ENCODE measurements at regions not wholly inside any gene's neighbourhood (a gene's known extent, or its start where the extent isn't known, plus 50 kb on each side); places are given as distances from the start of the nearest gene placed in this dataset.
"Not testable (repeated sequence)": the region's sequence is repeated elsewhere in the genome, so short reads cannot be mapped to it uniquely, and the experiment has no call there.

GRCh38 chr4:103998756-103999155 is 279.0 kb upstream of the TACR3 start:
- DNase-seq (ENCODE audit: low read depth) = no peak

GRCh38 chr4:103996637-103997036 is 276.9 kb upstream of the TACR3 start:
- no peak for DNase-seq (ENCODE audit: low read depth)

DNA sequence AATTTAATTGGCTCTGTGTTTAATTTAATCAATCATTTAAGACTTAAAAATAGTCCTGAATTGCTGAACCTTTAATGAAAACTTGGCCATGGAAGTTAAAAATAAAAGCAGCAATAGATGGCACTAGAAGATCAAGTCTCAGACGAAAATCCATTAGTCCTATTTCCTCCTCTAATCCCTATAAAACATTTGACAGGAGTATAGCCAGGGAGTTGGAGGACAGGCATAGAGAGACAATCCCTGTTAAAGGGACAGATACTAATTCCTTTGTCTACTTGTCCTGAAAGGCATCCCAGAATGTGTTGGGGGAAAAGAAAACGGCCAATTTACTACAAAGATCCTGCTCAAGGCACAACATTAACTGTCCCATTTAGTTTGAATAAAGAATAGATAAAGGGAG is 276.3 kb upstream of the TACR3 start:
- DNase-seq (ENCODE audit: low read depth) = no peak

DNA sequence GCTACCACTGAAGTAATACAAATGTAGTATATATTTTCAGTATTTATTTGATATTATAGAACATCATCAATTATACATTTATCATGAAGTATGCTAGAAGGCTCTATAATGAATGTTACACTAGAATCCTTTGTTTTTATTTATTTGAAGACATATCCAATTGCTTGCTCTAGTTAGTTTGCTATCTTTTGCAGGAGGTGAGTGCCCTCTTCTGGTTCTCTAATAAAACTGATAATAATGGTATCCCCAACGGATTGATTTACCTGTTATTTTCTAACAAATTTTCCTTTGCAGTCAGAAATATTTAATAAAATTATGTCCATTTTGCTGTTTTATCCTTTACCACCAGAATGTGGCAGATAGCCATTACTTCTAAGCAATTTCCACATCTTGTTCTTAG is 274.3 kb upstream of the TACR3 start:
- DNase-seq (ENCODE audit: low read depth) = no peak

DNA sequence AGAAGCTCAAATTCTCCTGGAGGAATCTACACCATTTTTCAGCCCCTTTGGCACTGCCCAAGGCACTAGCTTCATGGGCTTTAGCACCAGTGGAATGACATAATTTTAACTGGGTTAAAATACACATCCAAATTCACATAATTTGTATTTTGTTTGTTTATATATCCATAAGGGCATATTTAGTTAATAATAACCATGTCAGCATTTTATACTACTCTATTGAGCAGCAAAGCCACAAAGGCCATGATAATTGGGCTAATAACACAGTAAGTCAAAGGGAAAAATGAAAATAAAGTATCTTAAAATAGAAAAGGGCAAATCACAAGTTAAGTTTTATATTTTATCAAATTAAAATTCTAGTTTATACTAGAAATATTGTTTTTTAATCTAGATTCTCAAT is 262.7 kb upstream of the TACR3 start:
- no peak for DNase-seq (ENCODE audit: low read depth)

DNA sequence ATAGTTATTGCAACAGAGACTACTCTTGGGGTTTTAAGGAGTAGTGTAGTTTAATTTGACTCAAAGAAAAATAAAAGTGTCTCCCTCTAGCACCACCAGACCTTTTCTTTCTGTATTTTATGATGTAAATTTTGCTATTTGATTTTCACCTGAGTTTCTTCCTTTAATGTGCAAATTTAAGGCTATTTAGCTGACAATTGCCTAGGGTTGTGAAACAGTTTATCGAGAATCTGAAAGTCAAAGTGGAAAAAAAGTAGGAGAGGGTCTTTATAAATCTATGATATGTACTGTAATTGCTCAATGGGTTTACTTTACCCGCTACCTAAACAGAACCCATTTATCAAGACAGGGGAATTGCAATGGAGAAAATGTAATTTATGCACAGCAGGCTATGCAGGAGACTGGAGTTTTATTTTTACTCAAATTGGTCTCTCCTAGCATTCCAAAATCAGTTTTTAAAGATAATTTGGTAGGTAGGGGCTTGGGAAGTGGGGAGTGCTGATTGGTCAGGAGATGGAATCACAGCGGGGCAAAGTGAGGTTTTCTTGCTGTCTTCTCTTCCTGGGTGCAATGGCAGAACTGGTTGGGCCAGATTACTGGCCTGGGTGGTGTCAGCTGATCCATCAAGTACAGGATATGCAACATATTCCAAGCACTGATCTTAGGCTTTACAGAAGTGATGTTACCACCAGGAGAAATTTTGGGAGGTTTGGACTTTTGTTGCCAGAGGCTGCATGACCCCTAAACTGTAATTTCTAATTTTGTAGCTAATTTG is 228.6 kb upstream of the TACR3 start:
- DNase-seq (ENCODE audit: low read depth) = no peak

DNA sequence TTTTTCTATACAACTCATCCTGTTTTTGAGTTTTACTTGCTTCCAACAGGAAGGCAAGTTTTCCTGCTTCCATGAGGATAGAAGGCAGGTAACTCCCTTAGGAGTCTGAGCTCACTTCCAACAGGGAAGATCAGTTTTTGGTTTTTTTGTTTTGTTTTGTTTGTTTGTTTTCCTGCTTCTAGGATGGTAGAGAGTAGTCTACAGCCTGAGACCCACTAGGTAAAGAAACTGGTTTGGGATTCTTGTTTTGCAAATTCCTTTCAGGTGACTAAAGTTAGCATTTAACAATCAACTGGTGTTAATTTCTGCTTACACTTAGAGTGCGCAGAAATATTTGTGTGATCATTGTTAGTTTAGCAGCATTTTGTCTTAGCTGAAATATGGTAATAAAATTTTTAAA is 227.8 kb upstream of the TACR3 start:
- DNase-seq (ENCODE audit: low read depth) = no peak

GRCh38 chr4:103946621-103947268 is 227.0 kb upstream of the TACR3 start:
- not testable (repeated sequence) for DNase-seq (ENCODE audit: low read depth)

- DNase-seq (ENCODE audit: low read depth) = no peak
Observed at GRCh38 chr4:103938488-103938887, 218.7 kb upstream of the TACR3 start.

DNA sequence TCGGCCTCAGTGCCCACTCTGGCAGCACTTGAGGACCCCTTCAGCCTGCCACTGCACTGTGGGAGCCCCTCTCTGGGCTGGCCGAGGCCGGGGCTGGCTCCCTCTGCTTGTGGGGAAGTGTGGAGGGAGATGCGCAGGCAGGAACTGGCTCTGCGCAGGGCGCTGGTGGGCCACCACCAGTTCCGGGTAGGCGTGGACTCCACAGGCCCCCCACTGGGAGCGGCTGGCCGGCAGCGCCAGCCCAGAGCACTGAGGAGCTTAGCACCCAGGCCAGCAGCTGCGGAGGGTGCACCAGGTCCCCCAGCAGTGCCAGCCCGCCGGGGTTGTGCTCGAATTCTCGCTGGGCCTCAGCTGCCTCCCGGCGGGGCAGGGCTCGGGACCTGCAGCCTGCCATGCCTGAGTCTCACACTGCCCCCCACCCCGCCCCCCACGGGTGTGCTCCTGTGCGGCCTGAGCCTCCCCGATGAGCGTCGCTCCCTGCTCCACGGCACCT is 216.9 kb upstream of the TACR3 start:
- no peak for DNase-seq (ENCODE audit: low read depth)

- DNase-seq (ENCODE audit: low read depth) = peak; percentile 9
Observed at GRCh38 chr4:103934178-103934789, 214.5 kb upstream of the TACR3 start.

DNA sequence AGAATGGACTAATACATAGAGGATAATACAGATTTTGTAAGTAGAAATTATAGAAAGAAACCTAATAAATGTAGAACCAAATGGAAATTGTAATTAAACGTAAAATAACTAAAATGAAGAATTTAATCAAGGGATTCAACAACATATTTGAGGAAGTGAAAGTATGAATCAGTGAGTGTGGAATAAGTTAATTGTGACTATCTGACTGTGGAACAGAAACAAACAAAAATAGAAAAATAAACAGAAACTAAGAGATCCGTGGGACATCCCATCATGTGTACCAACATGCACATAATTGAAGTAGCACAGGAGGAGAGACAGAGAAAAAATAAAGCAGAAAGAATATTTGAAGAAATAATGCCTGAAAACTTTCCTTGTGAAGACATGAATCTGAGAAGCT is 208.6 kb upstream of the TACR3 start:
- DNase-seq (ENCODE audit: low read depth) = no peak

DNA sequence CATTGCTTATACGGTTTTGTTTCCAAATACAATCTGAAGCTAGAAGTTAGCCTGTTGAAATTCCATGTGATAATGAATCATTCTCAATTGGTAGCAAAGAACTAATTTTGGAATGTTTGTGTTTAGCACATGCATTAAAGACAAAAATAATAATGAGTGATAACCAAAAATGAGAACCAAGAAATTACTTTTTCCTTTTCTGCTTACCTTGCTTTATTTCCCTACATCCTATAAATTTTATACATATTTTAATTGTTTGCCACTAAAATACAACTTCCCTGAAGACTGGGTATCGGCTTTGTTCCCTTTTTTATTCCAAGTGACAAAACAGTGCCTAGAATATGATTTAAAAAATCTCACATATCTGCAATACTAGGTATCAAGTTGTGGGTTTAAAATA is 203.8 kb upstream of the TACR3 start:
- DNase-seq (ENCODE audit: low read depth) = no peak

- DNase-seq (ENCODE audit: low read depth) = no peak
Observed at GRCh38 chr4:103918214-103918613, 198.4 kb upstream of the TACR3 start.

GRCh38 chr4:103915224-103915869 is 195.6 kb upstream of the TACR3 start:
- DNase-seq (ENCODE audit: low read depth) = peak; percentile 2

DNA sequence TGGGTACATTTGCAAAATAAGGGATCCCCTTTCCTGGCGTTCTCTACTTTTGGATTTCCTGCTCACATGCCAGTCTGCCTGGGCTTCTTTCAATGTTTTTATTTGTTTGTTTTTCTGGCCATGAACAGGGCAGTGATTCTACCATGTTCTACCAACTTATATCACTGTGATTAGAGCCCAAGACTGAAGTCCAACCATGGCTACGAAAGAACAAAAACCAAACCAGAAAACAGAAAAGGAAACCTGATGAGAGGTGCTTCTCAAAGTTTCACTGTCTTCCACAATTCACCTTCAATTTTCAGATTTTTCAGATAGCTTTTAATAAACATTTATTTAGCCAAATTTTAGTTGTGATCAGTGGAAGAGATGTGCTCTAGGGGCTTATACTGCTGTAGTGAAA is 187.6 kb upstream of the TACR3 start:
- DNase-seq (ENCODE audit: low read depth) = no peak

DNA sequence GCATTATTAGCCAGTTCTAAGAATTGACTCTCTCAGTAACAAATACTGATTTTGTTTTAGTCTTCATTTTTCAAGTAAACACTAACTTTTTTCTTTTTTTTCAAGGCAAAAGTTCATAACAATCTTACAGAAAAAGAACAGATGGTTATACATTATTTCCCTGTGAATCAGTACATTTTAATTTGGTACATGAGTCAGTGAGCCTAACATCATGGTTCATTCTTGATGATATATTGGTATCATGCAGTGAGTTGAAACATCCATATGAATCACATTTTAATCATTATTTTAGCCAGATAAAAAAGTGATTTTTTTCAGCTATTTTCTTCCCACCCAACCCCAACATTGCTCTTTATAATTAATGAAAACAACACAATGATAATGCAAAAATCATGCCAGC is 184.3 kb upstream of the TACR3 start:
- no peak for DNase-seq (ENCODE audit: low read depth)

DNA sequence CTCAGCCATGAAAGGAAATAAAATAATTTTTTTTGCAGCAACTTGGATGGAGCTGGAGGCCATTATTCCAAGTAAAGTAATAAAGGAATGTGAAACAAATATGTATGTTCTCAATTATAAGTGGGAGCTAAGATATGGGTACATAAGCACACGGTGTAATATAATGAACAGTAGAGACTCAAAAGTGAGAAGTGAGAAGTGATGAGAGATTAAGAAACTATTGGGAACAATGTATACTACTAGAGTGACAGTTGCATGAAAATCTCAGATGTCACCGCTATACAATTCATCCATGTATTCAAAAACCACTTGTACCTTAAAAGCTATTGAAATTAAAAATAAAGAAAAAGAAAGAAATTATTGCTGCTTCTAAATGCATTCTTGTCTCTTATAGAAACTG is 182.9 kb upstream of the TACR3 start:
- DNase-seq (ENCODE audit: low read depth) = no peak

- no peak for DNase-seq (ENCODE audit: low read depth)
Observed at GRCh38 chr4:103895876-103896465, 176.2 kb upstream of the TACR3 start.

- no peak for DNase-seq (ENCODE audit: low read depth)
Observed at GRCh38 chr4:103892586-103892985, 172.8 kb upstream of the TACR3 start.

DNA sequence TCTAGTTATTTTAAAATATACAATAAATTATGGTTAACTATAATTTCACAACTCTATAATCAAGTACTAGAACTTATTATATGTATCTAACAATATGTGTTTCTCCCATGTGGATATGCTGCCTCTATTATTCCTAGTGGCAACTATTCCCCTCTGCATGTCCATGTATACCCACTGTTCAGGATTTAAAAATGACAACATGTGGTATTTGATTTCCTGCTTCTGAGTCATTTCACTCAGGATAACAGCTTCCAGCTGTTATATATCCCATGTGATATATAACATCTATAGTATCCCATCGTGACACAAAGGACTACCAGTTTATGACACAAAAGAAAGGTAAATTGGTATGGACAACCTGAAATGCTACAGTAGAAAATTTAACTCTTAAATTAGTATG is 167.4 kb upstream of the TACR3 start:
- no peak for DNase-seq (ENCODE audit: low read depth)

DNA sequence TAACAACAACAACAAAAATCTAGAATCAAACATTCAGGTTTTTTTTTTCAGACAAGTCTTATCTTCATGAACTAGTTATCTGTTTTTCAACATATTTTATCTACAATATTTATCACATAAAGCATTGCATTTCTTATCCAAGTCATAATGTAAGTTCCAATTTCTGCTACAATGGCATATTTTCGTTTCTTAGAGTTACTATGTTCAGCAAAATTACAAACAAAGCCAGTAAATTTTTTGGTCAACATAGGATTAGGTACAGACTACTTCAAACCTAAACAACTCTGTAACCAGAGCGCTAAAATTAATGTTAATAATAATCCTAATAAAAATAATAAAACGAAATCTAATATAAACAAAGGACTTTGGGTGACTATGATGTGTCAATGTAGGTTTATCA is 165.4 kb upstream of the TACR3 start:
- DNase-seq (ENCODE audit: low read depth) = no peak
